CD4-positive, alpha-beta T cell (primary cell): ENCODE measurements at regions not wholly inside any gene's neighbourhood (a gene's known extent, or its start where the extent isn't known, plus 50 kb on each side); places are given as distances from the start of the nearest gene placed in this dataset.

Source experiments
- ATAC-seq: fragments of 200-7000 bp; cut with Tn5 transposase; one replicate; pipeline ENCODE4 v1.10.0; 2022; ENCODE audit warnings: mild to moderate bottlenecking; ENCODE audit not compliant: poor library complexity
- CTCF ChIA-PET: fragments of 350-600 bp; sonication (Branson Sonifier 250); formaldehyde crosslinking; loops from one replicate; lab custom pipeline; 2021; ENCODE audit warnings: antibody characterized with exemption, inconsistent platforms; lab: Charles Lee
- POLR2A ChIA-PET: fragments of 350-600 bp; sonication (Branson Sonifier 250); formaldehyde crosslinking; loops from one replicate; lab custom pipeline; 2021; ENCODE audit warnings: antibody characterized with exemption, inconsistent platforms; lab: Charles Lee
- DNase-seq, 14 experiments: peaks; one replicate each; pipeline ENCODE4 v3.0.0-alpha.2; 2013 to 2020; ENCODE audit warnings: mixed read lengths in 2 of 14
- H3K27ac ChIP-seq, 2 donors: one replicate each; pipeline versions ENCODE4 v1.5.1 to v1.7.0; 2013; ENCODE audit warnings: low read length in 2 of 2, low read depth in 1 of 2, mild to moderate bottlenecking in 1 of 2
- H3K27me3 ChIP-seq, 2 experiments: 1 replicate in 1 of 2; 2 replicates in 1 of 2; pipeline versions ENCODE4 v1.6.1 to v1.7.0; 2013; ENCODE audit warnings: low read length in 2 of 2, control low read depth in 1 of 2, mild to moderate bottlenecking in 1 of 2, moderate library complexity in 1 of 2; ENCODE audit not compliant: insufficient read depth in 2 of 2, control insufficient read depth in 1 of 2
- H3K36me3 ChIP-seq: one replicate; pipeline ENCODE4 v1.6.1; 2013; ENCODE audit warnings: low read length, control low read depth; ENCODE audit not compliant: insufficient read depth
- H3K4me1 ChIP-seq: one replicate; pipeline ENCODE4 v1.6.1; 2013; ENCODE audit warnings: low read length, control low read depth; ENCODE audit not compliant: insufficient read depth
- H3K4me3 ChIP-seq: one replicate; pipeline ENCODE4 v1.5.1; 2013; ENCODE audit warnings: mild to moderate bottlenecking, low read length, moderate library complexity
- H3K9me3 ChIP-seq, 2 experiments: 1 replicate in 1 of 2; 2 replicates in 1 of 2; pipeline versions ENCODE4 v1.6.1 to v1.7.0; 2013; ENCODE audit warnings: low read length in 2 of 2, mild to moderate bottlenecking in 2 of 2, control low read depth in 1 of 2, moderate library complexity in 1 of 2; ENCODE audit not compliant: control insufficient read depth in 1 of 2, insufficient read depth in 1 of 2
- H3K27ac Mint-ChIP-seq: one replicate; pipeline ENCODE4 v1.8.0; 2020; ENCODE audit warnings: mixed read lengths
- H3K27me3 Mint-ChIP-seq: one replicate; pipeline ENCODE4 v1.8.0; 2021; ENCODE audit warnings: mixed read lengths
- H3K36me3 Mint-ChIP-seq: one replicate; pipeline ENCODE4 v1.8.0; 2021; ENCODE audit warnings: low read depth, mixed read lengths
- H3K4me1 Mint-ChIP-seq: one replicate; pipeline ENCODE4 v1.8.0; 2021; ENCODE audit warnings: low read depth, mixed read lengths
- H3K4me3 Mint-ChIP-seq: one replicate; pipeline ENCODE4 v1.8.0; 2020; ENCODE audit warnings: mild to moderate bottlenecking, mixed read lengths
- H3K9me3 Mint-ChIP-seq: one replicate; pipeline ENCODE4 v1.8.0; 2020; ENCODE audit warnings: mixed read lengths
- intact Hi-C, 2 experiments: fragments of 100-400 bp; cut with DNase I in 1 of 2; cut with micrococcal nuclease in 1 of 2; formaldehyde crosslinking; loops; one replicate each; pipeline versions ENCODE4 v1.15.1 to v1.9.0; 2023 to 2025; cut with DNase I, micrococcal nuclease
- TF ChIP-seq, protein P1 (sequence below): fragments of 200-600 bp; IDR thresholded peaks from one replicate; pipeline ENCODE4 v1.8.0; 2022; ENCODE audit warnings: antibody characterized with exemption, mild to moderate bottlenecking

DNA sequence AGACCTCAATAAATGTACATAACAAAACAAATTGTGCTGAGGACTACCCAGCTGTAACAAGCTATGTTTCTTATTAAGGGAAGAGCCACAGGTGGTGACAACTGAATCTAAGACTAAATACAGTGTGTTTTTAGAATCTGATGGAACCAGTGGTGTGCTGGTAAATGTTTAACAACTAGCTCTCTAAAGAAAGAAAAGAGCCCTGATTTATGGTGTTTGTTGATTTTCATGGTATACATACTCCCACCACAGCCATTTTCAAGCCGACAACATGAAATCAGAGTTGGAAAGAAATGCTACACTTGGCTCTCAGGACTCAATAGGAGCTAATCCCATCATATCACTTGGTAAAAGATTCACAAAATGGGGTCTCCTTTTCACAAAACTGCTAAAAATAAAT, 89.8 kb upstream of the FNDC3B start:
- no peaks in the 10 kb centered on the region for H3K36me3 Mint-ChIP-seq
- no peak overlapping the region for H3K27ac Mint-ChIP-seq

DNA sequence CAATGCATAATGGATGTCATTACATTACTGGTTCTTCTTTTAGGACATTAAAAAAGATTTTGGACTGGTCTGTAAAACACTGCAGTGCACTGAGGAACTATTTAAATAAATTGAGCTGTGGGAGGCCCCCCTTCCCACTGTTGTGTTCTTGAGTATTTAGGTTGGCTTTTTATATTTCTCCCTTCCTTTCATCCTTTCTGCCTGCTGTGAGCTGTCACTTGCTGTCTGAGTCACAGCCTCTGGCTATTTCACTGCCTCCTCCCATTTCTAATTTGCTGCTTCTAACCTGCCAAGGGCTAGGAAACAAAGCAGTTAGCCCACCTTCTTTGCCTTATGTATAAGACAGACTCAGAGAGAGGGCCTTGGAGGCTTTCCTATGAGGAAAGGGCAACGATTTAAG, 89.0 kb upstream of the FNDC3B start:
- ATAC-seq (no peak), DNase-seq (no peak)
- Mint-ChIP-seq H3K27ac (no peak overlapping the region), H3K36me3 (no peaks in the 10 kb centered on the region), H3K27me3 (peaks cover 14% of the 10 kb centered on the region), H3K4me3 (no peak overlapping the region), H3K9me3 (no peaks in the 10 kb centered on the region), H3K4me1 (no peaks in the 10 kb centered on the region)
- H3K27ac ChIP-seq: no peak overlapping the region
- H3K27me3 ChIP-seq: no peaks in the 10 kb centered on the region
- H3K4me3 ChIP-seq: no peak overlapping the region
- TF ChIP-seq, protein P1, sequence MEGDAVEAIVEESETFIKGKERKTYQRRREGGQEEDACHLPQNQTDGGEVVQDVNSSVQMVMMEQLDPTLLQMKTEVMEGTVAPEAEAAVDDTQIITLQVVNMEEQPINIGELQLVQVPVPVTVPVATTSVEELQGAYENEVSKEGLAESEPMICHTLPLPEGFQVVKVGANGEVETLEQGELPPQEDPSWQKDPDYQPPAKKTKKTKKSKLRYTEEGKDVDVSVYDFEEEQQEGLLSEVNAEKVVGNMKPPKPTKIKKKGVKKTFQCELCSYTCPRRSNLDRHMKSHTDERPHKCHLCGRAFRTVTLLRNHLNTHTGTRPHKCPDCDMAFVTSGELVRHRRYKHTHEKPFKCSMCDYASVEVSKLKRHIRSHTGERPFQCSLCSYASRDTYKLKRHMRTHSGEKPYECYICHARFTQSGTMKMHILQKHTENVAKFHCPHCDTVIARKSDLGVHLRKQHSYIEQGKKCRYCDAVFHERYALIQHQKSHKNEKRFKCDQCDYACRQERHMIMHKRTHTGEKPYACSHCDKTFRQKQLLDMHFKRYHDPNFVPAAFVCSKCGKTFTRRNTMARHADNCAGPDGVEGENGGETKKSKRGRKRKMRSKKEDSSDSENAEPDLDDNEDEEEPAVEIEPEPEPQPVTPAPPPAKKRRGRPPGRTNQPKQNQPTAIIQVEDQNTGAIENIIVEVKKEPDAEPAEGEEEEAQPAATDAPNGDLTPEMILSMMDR: no peak
- ChIA-PET CTCF (no interaction called here), POLR2A (no interaction called here)
- no peaks in the 10 kb centered on the region for H3K9me3 ChIP-seq
- intact Hi-C loops: no loop called here
- H3K36me3 ChIP-seq: no peaks in the 10 kb centered on the region
- no peaks in the 10 kb centered on the region for H3K4me1 ChIP-seq

More for the DNA sequence above, 89.8 kb upstream of the FNDC3B start:
- H3K36me3 ChIP-seq: no peaks in the 10 kb centered on the region
- DNase-seq: no peak
- H3K4me1 ChIP-seq: no peaks in the 10 kb centered on the region
- CTCF ChIA-PET: interaction anchor here (0.7 kb wide), 1 partner anchor 725 kb away, joined by 3 read pairs; no protein-coding TSS in a partner anchor
- H3K4me1 Mint-ChIP-seq: no peaks in the 10 kb centered on the region
- peaks cover 11% of the 10 kb centered on the region for H3K27me3 Mint-ChIP-seq
- TF ChIP-seq, protein P1: no peak
- no peak overlapping the region for H3K4me3 Mint-ChIP-seq
- H3K4me3 ChIP-seq: no peak overlapping the region
- no peaks in the 10 kb centered on the region for H3K9me3 Mint-ChIP-seq
- H3K27me3 ChIP-seq: no peaks in the 10 kb centered on the region
- no peak overlapping the region for H3K27ac ChIP-seq
- ATAC-seq: no peak
- POLR2A ChIA-PET: no interaction called here
- no peaks in the 10 kb centered on the region for H3K9me3 ChIP-seq
- intact Hi-C loops: no loop called here

DNA sequence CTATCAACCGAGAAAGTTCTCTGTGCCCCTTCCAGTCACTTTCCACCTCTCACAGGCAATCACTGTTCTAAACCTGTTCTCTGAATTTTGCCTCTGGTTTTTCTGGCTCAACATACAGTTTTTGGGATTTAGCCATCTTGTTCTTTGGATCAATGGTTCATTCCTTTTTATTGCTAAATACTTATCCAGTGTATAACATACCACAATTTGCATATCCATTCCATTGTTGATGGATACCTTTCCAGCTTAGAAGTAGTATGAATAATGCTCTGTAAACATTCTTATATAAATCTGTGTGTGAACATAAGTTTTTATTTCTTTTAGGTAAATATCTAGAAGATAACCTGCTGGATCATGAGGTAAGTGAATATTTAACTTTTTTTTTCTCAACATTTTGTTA, 87.8 kb upstream of the FNDC3B start:
- no peaks in the 10 kb centered on the region for H3K9me3 ChIP-seq
- H3K27ac ChIP-seq: no peak overlapping the region
- ATAC-seq (no peak), DNase-seq (no peak)
- no peaks in the 10 kb centered on the region for H3K4me1 Mint-ChIP-seq
- no peaks in the 10 kb centered on the region for H3K9me3 Mint-ChIP-seq
- H3K4me1 ChIP-seq: no peaks in the 10 kb centered on the region
- no peak overlapping the region for H3K4me3 ChIP-seq
- no peaks in the 10 kb centered on the region for H3K27me3 ChIP-seq
- POLR2A ChIA-PET: no interaction called here
- TF ChIP-seq, protein P1: no peak
- peaks cover 15% of the 10 kb centered on the region for H3K27me3 Mint-ChIP-seq
- H3K4me3 Mint-ChIP-seq: no peak overlapping the region
- CTCF ChIA-PET: no interaction called here
- intact Hi-C loops: no loop called here
- no peak overlapping the region for H3K27ac Mint-ChIP-seq
- H3K36me3 ChIP-seq: no peaks in the 10 kb centered on the region
- no peaks in the 10 kb centered on the region for H3K36me3 Mint-ChIP-seq
